SW 1271 (cell line): ENCODE measurements at regions not wholly inside any gene's neighbourhood (a gene's known extent, or its start where the extent isn't known, plus 50 kb on each side); places are given as distances from the start of the nearest gene placed in this dataset.

ENCODE experiments used
- DNase-seq, 2 experiments: peaks; one replicate each; lab custom pipeline; 2025; lab: John Stamatoyannopoulos, UW

- no peak for DNase-seq
Measured at GRCh38 chr5:42351956-42352355, 71.3 kb upstream of the GHR start.

GRCh38 chr5:42360056-42360455, 63.2 kb upstream of the GHR start:
- no peak for DNase-seq

GRCh38 chr5:42360616-42361314, 62.5 kb upstream of the GHR start:
- no peak for DNase-seq

- no peak for DNase-seq
Measured at GRCh38 chr5:42361315-42361688, 61.9 kb upstream of the GHR start.

- DNase-seq = no peak
Measured at GRCh38 chr5:42366051-42366450, 57.2 kb upstream of the GHR start.
